ENCODE measurements at regions not wholly inside any gene's neighbourhood (a gene's known extent, or its start where the extent isn't known, plus 50 kb on each side); places are given as distances from the start of the nearest gene placed in this dataset.

GRCh38 chr10:35848412-35848811 is 206.3 kb upstream of the FZD8 start:
- Histone ChIP-seq H3K4me2 (ENCODE audit: low read length) (no peak overlapping the region), H3K9me3 (ENCODE audit: control insufficient read depth in 1 of 2, insufficient read depth in 1 of 2, low read depth in 1 of 2, low read length in 2 of 2) (no peaks in the 10 kb centered on the region), H3K79me2 (ENCODE audit: insufficient read depth, low read length) (no peaks in the 10 kb centered on the region), H4K20me1 (ENCODE audit: insufficient read depth) (no peaks in the 10 kb centered on the region), H3K27me3 (ENCODE audit: insufficient read depth, low read length) (no peaks in the 10 kb centered on the region), H3K9me2 (ENCODE audit: insufficient read depth) (no peaks in the 10 kb centered on the region), H3K4me3 (replicated peaks in 1 of 2; ENCODE audit: low read depth in 1 of 2, low read length in 2 of 2) (no peak overlapping the region), H2AFZ (ENCODE audit: low read depth, low read length, poor library complexity, severe bottlenecking) (no peak overlapping the region), H3K27ac (ENCODE audit: low read depth, low read length) (no peak overlapping the region), H3K4me1 (ENCODE audit: control insufficient read depth in 1 of 2, insufficient read depth in 2 of 2, low read length in 2 of 2) (no peaks in the 10 kb centered on the region), H3K9ac (ENCODE audit: low read length) (no peak overlapping the region), H3K36me3 (ENCODE audit: control insufficient read depth in 1 of 2, insufficient read depth in 2 of 2, low read length in 2 of 2) (no peaks in the 10 kb centered on the region)
- no peak for TF ChIP-seq SP1 (IDR thresholded peaks at IDR 0.05; ENCODE audit: low read depth)
- TF ChIP-seq, protein P1, sequence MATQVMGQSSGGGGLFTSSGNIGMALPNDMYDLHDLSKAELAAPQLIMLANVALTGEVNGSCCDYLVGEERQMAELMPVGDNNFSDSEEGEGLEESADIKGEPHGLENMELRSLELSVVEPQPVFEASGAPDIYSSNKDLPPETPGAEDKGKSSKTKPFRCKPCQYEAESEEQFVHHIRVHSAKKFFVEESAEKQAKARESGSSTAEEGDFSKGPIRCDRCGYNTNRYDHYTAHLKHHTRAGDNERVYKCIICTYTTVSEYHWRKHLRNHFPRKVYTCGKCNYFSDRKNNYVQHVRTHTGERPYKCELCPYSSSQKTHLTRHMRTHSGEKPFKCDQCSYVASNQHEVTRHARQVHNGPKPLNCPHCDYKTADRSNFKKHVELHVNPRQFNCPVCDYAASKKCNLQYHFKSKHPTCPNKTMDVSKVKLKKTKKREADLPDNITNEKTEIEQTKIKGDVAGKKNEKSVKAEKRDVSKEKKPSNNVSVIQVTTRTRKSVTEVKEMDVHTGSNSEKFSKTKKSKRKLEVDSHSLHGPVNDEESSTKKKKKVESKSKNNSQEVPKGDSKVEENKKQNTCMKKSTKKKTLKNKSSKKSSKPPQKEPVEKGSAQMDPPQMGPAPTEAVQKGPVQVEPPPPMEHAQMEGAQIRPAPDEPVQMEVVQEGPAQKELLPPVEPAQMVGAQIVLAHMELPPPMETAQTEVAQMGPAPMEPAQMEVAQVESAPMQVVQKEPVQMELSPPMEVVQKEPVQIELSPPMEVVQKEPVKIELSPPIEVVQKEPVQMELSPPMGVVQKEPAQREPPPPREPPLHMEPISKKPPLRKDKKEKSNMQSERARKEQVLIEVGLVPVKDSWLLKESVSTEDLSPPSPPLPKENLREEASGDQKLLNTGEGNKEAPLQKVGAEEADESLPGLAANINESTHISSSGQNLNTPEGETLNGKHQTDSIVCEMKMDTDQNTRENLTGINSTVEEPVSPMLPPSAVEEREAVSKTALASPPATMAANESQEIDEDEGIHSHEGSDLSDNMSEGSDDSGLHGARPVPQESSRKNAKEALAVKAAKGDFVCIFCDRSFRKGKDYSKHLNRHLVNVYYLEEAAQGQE (IDR thresholded peaks at IDR 0.05; ENCODE audit: low read depth), result no peak
- TF ChIP-seq, protein P2, sequence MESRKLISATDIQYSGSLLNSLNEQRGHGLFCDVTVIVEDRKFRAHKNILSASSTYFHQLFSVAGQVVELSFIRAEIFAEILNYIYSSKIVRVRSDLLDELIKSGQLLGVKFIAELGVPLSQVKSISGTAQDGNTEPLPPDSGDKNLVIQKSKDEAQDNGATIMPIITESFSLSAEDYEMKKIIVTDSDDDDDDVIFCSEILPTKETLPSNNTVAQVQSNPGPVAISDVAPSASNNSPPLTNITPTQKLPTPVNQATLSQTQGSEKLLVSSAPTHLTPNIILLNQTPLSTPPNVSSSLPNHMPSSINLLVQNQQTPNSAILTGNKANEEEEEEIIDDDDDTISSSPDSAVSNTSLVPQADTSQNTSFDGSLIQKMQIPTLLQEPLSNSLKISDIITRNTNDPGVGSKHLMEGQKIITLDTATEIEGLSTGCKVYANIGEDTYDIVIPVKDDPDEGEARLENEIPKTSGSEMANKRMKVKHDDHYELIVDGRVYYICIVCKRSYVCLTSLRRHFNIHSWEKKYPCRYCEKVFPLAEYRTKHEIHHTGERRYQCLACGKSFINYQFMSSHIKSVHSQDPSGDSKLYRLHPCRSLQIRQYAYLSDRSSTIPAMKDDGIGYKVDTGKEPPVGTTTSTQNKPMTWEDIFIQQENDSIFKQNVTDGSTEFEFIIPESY (IDR thresholded peaks at IDR 0.05; ENCODE audit: extremely low read depth, insufficient replicate concordance, low read length), result no peak
- TF ChIP-seq YY1 (IDR thresholded peaks at IDR 0.05; ENCODE audit: extremely low read depth, insufficient replicate concordance, low read depth, low read length), result no peak
- no peak for TF ChIP-seq MAX (IDR thresholded peaks at IDR 0.05)
- TF ChIP-seq CBX3 (IDR thresholded peaks at IDR 0.05; ENCODE audit: low read depth), result no peak
- no peak for TF ChIP-seq ZFX (IDR thresholded peaks at IDR 0.05)
- CTCF ChIA-PET, result no interaction called here
- BruUV-seq (replicated peaks), result no TSS peak
- intact Hi-C loops (cut with micrococcal nuclease), result no loop called here
- DNase-seq (ENCODE audit: low read depth, low spot score) (no peak), ATAC-seq (no peak)
- POLR2A ChIA-PET, result no interaction called here
- RAD21 ChIA-PET (ENCODE audit: low non-redundant PET in 1 of 2, low total read pairs in 2 of 2, uncharacterized antibody in 2 of 2, unreplicated experiment in 2 of 2), result no interaction called here
